ENCODE measurements at regions not wholly inside any gene's neighbourhood (a gene's known extent, or its start where the extent isn't known, plus 50 kb on each side); places are given as distances from the start of the nearest gene placed in this dataset.
"Not testable (repeated sequence)": the region's sequence is repeated elsewhere in the genome, so short reads cannot be mapped to it uniquely, and the experiment has no call there.

GRCh38 chr7:68969571-68969970, 628.7 kb upstream of the AUTS2 start:
- Mint-ChIP-seq H3K36me3 (no peaks in the 10 kb centered on the region), H3K9me3 (peaks cover 6% of the 10 kb centered on the region)

GRCh38 chr7:68971634-68972340, 626.5 kb upstream of the AUTS2 start:
- Mint-ChIP-seq H3K4me3 (no peak overlapping the region), H3K27me3 (no peaks in the 10 kb centered on the region), H3K27ac (no peak overlapping the region), H3K4me1 (no peaks in the 10 kb centered on the region), H3K36me3 (no peaks in the 10 kb centered on the region), H3K9me3 (no peaks in the 10 kb centered on the region)

More at GRCh38 chr7:68969571-68969970, 628.7 kb upstream of the AUTS2 start:
- Mint-ChIP-seq H3K27ac (no peak overlapping the region), H3K27me3 (no peaks in the 10 kb centered on the region), H3K4me1 (no peaks in the 10 kb centered on the region), H3K4me3 (no peak overlapping the region)

- Mint-ChIP-seq H3K27me3 (no peaks in the 10 kb centered on the region), H3K4me3 (no peak overlapping the region), H3K9me3 (peaks cover 9% of the 10 kb centered on the region), H3K4me1 (no peaks in the 10 kb centered on the region), H3K36me3 (no peaks in the 10 kb centered on the region), H3K27ac (no peak overlapping the region)
Measured at GRCh38 chr7:68977385-68978055, 620.8 kb upstream of the AUTS2 start.

- Mint-ChIP-seq H3K9me3 (peaks cover 9% of the 10 kb centered on the region), H3K4me3 (no peak overlapping the region), H3K36me3 (no peaks in the 10 kb centered on the region), H3K27me3 (no peaks in the 10 kb centered on the region), H3K4me1 (no peaks in the 10 kb centered on the region), H3K27ac (no peak overlapping the region)
Measured at GRCh38 chr7:68978710-68979109, 619.6 kb upstream of the AUTS2 start.

- H3K27ac Mint-ChIP-seq: no peak overlapping the region
- no peaks in the 10 kb centered on the region for H3K27me3 Mint-ChIP-seq
- H3K36me3 Mint-ChIP-seq: no peaks in the 10 kb centered on the region
- no peaks in the 10 kb centered on the region for H3K4me1 Mint-ChIP-seq
- peaks cover 9% of the 10 kb centered on the region for H3K9me3 Mint-ChIP-seq
- no peak overlapping the region for H3K4me3 Mint-ChIP-seq
Measured at GRCh38 chr7:68980011-68980410, 618.3 kb upstream of the AUTS2 start.

- H3K9me3 Mint-ChIP-seq, H3K36me3 Mint-ChIP-seq, H3K4me1 Mint-ChIP-seq, H3K27ac Mint-ChIP-seq, H3K4me3 Mint-ChIP-seq, H3K27me3 Mint-ChIP-seq: not testable (repeated sequence)
Measured at GRCh38 chr7:68980432-68980831, 617.8 kb upstream of the AUTS2 start.

- peaks cover 16% of the 10 kb centered on the region for H3K9me3 Mint-ChIP-seq
- no peaks in the 10 kb centered on the region for H3K4me1 Mint-ChIP-seq
- no peak overlapping the region for H3K4me3 Mint-ChIP-seq
- no peaks in the 10 kb centered on the region for H3K27me3 Mint-ChIP-seq
- H3K36me3 Mint-ChIP-seq: no peaks in the 10 kb centered on the region
- no peak overlapping the region for H3K27ac Mint-ChIP-seq
Measured at GRCh38 chr7:68984306-68984705, 614.0 kb upstream of the AUTS2 start.

GRCh38 chr7:68994841-68995240, 603.4 kb upstream of the AUTS2 start:
- Mint-ChIP-seq H3K9me3 (peaks cover 4% of the 10 kb centered on the region), H3K36me3 (no peaks in the 10 kb centered on the region), H3K4me1 (no peaks in the 10 kb centered on the region), H3K27me3 (no peaks in the 10 kb centered on the region), H3K27ac (no peak overlapping the region), H3K4me3 (no peak overlapping the region)

- Mint-ChIP-seq H3K27ac (no peak overlapping the region), H3K4me1 (no peaks in the 10 kb centered on the region), H3K4me3 (no peak overlapping the region), H3K9me3 (peaks cover 19% of the 10 kb centered on the region), H3K27me3 (no peaks in the 10 kb centered on the region), H3K36me3 (no peaks in the 10 kb centered on the region)
Measured at GRCh38 chr7:68998136-68998535, 600.1 kb upstream of the AUTS2 start.

GRCh38 chr7:69002416-69002815, 595.9 kb upstream of the AUTS2 start:
- Mint-ChIP-seq H3K9me3 (peaks cover 19% of the 10 kb centered on the region), H3K4me3 (no peak overlapping the region), H3K36me3 (no peaks in the 10 kb centered on the region), H3K27ac (no peak overlapping the region), H3K27me3 (no peaks in the 10 kb centered on the region), H3K4me1 (no peaks in the 10 kb centered on the region)

GRCh38 chr7:69012149-69012548, 586.1 kb upstream of the AUTS2 start:
- no peak overlapping the region for H3K4me3 Mint-ChIP-seq
- H3K36me3 Mint-ChIP-seq: no peaks in the 10 kb centered on the region
- H3K9me3 Mint-ChIP-seq: peaks cover 6% of the 10 kb centered on the region
- no peak overlapping the region for H3K27ac Mint-ChIP-seq
- no peaks in the 10 kb centered on the region for H3K4me1 Mint-ChIP-seq
- H3K27me3 Mint-ChIP-seq: no peaks in the 10 kb centered on the region

- Mint-ChIP-seq H3K27ac (no peak overlapping the region), H3K36me3 (no peaks in the 10 kb centered on the region), H3K9me3 (peaks cover 11% of the 10 kb centered on the region), H3K27me3 (no peaks in the 10 kb centered on the region), H3K4me1 (no peaks in the 10 kb centered on the region), H3K4me3 (no peak overlapping the region)
Measured at GRCh38 chr7:69017208-69017607, 581.1 kb upstream of the AUTS2 start.

- H3K4me3 Mint-ChIP-seq: no peak overlapping the region
- no peaks in the 10 kb centered on the region for H3K36me3 Mint-ChIP-seq
- H3K9me3 Mint-ChIP-seq: peaks cover 11% of the 10 kb centered on the region
- no peaks in the 10 kb centered on the region for H3K27me3 Mint-ChIP-seq
- H3K4me1 Mint-ChIP-seq: no peaks in the 10 kb centered on the region
- H3K27ac Mint-ChIP-seq: no peak overlapping the region
Measured at GRCh38 chr7:69018200-69018599, 580.1 kb upstream of the AUTS2 start.

GRCh38 chr7:69019437-69019836, 578.8 kb upstream of the AUTS2 start:
- no peaks in the 10 kb centered on the region for H3K36me3 Mint-ChIP-seq
- H3K4me1 Mint-ChIP-seq: no peaks in the 10 kb centered on the region
- peaks cover 8% of the 10 kb centered on the region for H3K9me3 Mint-ChIP-seq
- H3K4me3 Mint-ChIP-seq: no peak overlapping the region
- no peaks in the 10 kb centered on the region for H3K27me3 Mint-ChIP-seq
- H3K27ac Mint-ChIP-seq: no peak overlapping the region

- no peaks in the 10 kb centered on the region for H3K27me3 Mint-ChIP-seq
- no peaks in the 10 kb centered on the region for H3K36me3 Mint-ChIP-seq
- H3K4me1 Mint-ChIP-seq: no peaks in the 10 kb centered on the region
- no peak overlapping the region for H3K4me3 Mint-ChIP-seq
- H3K9me3 Mint-ChIP-seq: peaks cover 5% of the 10 kb centered on the region
- H3K27ac Mint-ChIP-seq: no peak overlapping the region
Measured at GRCh38 chr7:69020536-69020935, 577.7 kb upstream of the AUTS2 start.

GRCh38 chr7:69025249-69025648, 573.0 kb upstream of the AUTS2 start:
- no peaks in the 10 kb centered on the region for H3K4me1 Mint-ChIP-seq
- no peak overlapping the region for H3K4me3 Mint-ChIP-seq
- no peaks in the 10 kb centered on the region for H3K36me3 Mint-ChIP-seq
- H3K27me3 Mint-ChIP-seq: no peaks in the 10 kb centered on the region
- H3K27ac Mint-ChIP-seq: no peak overlapping the region
- peaks cover 9% of the 10 kb centered on the region for H3K9me3 Mint-ChIP-seq

GRCh38 chr7:69032848-69033247, 565.4 kb upstream of the AUTS2 start:
- peaks cover 7% of the 10 kb centered on the region for H3K9me3 Mint-ChIP-seq
- H3K4me1 Mint-ChIP-seq: no peaks in the 10 kb centered on the region
- H3K27me3 Mint-ChIP-seq: no peaks in the 10 kb centered on the region
- H3K4me3 Mint-ChIP-seq: no peak overlapping the region
- no peak overlapping the region for H3K27ac Mint-ChIP-seq
- no peaks in the 10 kb centered on the region for H3K36me3 Mint-ChIP-seq
